SU-DHL-6 (cell line): ENCODE measurements at regions not wholly inside any gene's neighbourhood (a gene's known extent, or its start where the extent isn't known, plus 50 kb on each side); places are given as distances from the start of the nearest gene placed in this dataset.

Experiments
- EZH2phosphoT487 ChIP-seq: fragments of 200-600 bp; sonication (generic), shearing (Covaris generic); conservative IDR thresholded peaks from 2 replicates; pipeline ENCODE4 v1.6.1; 2018; ENCODE audit warnings: mild to moderate bottlenecking, antibody characterized with exemption, low read length, moderate library complexity, mixed read lengths
- TF ChIP-seq, protein P1 (sequence below): fragments of 200-600 bp; sonication (generic); IDR thresholded peaks from one replicate; pipeline ENCODE4 v1.5.1; 2017; ENCODE audit warnings: antibody characterized with exemption, mild to moderate bottlenecking, low read length, moderate library complexity; ENCODE audit not compliant: insufficient read depth, poor library complexity, severe bottlenecking

- TF ChIP-seq, protein P1, sequence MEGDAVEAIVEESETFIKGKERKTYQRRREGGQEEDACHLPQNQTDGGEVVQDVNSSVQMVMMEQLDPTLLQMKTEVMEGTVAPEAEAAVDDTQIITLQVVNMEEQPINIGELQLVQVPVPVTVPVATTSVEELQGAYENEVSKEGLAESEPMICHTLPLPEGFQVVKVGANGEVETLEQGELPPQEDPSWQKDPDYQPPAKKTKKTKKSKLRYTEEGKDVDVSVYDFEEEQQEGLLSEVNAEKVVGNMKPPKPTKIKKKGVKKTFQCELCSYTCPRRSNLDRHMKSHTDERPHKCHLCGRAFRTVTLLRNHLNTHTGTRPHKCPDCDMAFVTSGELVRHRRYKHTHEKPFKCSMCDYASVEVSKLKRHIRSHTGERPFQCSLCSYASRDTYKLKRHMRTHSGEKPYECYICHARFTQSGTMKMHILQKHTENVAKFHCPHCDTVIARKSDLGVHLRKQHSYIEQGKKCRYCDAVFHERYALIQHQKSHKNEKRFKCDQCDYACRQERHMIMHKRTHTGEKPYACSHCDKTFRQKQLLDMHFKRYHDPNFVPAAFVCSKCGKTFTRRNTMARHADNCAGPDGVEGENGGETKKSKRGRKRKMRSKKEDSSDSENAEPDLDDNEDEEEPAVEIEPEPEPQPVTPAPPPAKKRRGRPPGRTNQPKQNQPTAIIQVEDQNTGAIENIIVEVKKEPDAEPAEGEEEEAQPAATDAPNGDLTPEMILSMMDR, result no peak
- TF ChIP-seq EZH2phosphoT487, result no peak
Observed at GRCh38 chr3:162021206-162021605, 524.6 kb downstream of the OTOL1 start.
